HG02973 (cell line): ENCODE measurements at regions not wholly inside any gene's neighbourhood (a gene's known extent, or its start where the extent isn't known, plus 50 kb on each side); places are given as distances from the start of the nearest gene placed in this dataset.
"Not testable (repeated sequence)": the region's sequence is repeated elsewhere in the genome, so short reads cannot be mapped to it uniquely, and the experiment has no call there.

Experiments
- ATAC-seq: cut with Tn5 transposase; IDR thresholded peaks from one replicate; pipeline ENCODE4 v1.9.1; 2021; ENCODE audit warnings: moderate library complexity; ENCODE audit not compliant: unreplicated experiment

DNA sequence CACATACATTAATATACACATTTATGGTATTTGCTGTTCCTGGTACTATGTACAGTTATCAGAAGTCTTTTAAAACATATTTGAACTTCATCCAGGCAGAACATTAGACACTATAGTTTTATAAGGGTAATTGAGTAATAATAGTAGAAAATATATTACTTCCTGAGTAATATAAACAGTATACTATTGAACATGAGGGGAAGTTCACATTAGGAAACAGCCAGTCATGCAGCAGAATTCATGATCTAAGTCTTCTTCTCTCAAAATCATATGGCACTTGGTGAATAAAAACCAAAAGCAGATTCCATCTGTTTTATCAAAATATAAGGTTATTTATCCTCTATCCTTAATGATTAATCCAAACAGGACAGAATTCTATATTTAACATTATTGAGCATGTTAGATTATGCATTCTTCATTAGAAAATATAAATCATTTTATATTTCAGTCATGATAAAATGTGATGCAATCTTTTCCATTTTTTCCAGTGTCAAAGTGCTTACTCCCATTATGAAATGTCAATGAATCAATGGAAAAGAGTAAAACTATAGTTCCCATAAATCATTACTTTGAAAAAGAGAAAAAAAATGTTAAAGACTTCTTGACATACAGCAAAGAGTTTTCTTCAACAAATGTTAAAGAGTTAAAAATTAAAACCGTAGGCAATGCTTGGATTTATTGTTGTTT lies 584.3 kb upstream of the TUSC1 start:
- no peak for ATAC-seq

DNA sequence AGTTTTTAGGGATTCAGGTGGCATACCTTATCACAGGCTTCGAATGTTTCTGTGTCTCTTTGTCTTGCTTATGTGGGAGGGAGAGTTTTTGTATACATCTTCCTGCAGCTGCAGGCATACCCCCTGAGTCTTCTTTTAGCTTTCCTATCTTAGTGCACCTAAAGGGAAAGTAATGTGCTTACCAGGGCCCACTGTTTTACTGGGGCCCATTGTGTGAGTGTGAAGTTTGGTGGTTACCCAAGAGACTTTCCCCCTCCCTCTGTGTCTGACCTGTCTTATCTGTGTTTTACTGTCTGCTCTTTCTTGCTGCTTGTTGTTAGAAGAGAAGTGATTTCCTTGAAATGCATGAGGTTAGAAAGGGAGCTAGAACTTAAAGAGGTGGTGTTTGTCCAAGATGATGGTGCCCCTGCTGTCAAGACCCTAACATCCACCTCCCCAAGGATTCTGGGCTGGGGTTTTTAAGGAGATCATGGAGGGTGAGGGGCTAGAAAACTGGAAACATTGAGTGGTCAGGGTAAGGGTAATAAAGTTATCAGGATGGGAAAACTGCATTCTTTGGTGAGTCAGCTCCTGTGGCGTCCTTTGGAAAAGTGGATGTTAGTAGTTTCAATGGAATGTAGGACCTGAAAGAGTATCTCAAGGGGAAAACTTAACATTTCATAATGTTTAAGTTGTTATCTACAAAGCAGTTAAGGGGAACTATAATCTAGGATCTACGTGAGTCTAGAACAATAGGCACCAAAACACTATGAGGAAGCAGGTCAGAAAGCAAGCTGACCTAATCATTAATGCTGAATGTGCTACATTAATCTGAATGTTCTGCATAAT lies 583.5 kb upstream of the TUSC1 start:
- ATAC-seq = no peak

DNA sequence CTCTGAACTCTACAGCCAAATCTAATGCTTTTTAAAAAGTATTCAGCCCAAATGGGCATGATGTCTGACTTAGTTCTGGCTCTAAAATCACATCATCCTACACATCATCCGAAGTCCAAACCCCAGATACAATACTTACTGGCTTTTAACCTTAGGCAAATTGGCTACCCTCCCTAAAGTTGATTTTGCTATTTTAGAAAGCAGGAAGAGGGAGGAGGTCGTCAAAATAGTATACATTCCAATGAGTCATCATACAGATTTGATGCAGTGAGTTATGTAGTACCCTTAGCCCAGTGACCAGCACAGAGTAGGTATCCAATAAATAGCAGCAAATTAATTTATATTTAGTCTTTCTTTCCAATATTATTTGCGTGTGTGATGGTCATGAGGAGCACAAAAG lies 582.0 kb upstream of the TUSC1 start:
- ATAC-seq = no peak

DNA sequence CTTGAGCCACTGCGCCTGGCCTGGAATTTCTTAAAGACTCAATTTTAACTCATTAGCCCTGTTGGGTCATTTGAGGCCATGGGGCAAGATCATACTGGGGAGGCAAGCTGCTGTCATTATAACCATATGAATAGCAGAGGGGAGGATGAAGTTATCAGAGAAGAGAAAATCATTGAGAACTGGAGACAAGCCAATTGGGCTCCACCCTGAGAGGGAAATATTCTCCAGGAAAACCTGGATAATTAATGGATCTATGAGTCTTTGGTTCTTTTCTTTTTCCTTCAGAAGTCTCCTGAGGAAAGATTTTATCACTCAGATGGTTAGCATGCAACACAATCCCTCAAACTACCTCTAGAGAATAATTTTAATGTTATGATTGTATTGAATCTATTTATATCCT lies 569.6 kb upstream of the TUSC1 start:
- ATAC-seq = no peak

DNA sequence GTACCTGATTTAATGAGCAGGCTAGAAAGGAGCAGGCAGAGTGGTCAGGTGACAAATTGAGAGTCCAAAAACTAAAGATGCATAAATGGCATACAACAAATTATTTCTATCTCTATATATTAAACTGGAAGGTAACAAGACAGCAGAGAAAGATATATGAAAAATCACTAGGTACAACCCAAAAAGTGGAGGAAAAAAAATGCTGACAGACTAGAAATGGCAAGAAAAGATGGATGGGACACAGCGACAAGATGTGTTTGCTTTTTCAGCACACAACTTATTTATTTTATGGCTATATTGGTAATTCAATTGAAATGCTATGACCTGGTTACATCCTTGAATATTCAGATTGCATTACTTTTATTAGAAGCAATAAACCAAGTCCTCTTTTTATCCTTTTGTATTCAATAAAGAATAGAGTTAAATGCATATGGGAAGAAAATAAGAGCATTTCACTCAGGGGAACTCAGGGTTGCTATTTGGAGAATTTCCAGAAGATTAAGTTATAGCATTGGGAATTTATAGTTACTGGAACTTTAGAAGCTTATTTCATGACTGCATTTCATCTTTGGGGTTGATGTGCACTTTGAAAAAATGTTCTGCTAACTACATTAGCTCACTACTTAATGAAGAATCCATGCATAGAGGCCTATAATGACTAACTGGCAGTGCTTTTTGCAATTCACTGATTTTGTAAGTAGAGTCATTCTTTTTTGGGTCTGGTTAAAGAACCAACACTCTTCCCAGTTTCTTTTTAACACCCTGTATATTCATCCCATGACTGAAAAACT lies 566.6 kb upstream of the TUSC1 start:
- ATAC-seq = no peak

DNA sequence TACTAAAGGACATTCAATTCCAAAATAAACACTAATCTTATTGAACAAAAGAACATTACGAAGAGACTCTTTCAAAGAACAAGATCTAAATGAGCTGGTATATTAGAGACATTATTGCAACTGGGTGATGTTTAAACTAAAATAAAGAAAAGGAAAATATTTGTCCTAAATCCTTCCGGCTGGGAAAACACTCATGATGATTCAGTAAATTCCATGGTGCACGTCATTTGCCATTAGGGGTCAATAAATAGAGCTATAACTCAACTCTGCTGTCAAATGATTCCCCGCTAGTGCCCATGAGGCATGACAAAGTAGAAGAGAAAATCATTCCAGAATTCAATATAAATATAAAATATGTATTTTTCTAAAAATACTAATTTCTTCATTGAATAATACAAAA lies 565.5 kb upstream of the TUSC1 start:
- ATAC-seq = no peak

DNA sequence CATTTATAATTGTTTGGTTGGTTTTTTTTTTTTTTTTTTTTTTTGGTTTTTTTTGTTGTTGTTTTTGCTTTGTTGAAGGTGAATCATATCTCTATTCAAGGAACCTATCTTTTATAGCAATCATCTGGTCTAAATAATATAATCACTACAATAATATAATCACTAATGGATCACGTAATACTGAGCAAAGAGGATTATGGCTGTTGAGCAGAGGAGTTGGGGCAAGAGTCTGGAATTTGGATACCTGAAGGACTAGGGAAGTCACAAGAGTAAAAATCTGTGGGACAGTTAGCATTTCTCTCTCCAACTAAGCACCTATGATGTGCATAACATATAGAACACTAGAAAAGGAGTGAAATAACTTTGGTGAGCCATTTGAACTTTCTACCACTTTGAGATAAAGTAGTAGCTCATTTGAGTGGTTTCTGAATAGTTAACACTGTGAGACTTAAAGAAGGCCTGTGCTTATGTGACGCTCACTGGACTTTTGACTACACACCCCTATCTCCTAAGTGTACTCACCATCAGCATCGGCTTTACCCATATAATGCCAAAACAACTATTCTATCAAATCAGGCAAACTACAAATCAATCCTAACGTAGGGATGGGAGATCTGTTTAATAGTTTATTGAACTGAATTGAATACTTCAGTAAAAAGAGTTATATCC lies 564.9 kb upstream of the TUSC1 start:
- no peak for ATAC-seq

DNA sequence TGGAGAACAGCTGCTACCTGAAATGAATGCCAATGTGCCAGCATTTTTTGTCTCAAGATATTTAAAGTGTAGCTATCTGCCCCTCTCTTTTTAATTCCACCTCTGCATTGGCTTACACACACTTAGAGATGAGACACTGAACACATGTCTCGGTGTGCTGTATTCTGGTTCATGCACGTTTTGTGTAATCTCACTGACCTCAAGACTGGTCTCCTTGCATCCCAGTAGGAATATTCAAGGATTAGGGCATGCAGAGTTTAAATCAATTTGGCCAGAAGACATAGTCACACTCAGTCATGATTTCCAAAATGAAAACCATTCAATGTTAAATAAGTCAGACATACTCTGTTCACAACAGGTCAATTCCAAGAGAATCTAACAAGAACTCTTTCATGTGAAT lies 561.8 kb upstream of the TUSC1 start:
- no peak for ATAC-seq

DNA sequence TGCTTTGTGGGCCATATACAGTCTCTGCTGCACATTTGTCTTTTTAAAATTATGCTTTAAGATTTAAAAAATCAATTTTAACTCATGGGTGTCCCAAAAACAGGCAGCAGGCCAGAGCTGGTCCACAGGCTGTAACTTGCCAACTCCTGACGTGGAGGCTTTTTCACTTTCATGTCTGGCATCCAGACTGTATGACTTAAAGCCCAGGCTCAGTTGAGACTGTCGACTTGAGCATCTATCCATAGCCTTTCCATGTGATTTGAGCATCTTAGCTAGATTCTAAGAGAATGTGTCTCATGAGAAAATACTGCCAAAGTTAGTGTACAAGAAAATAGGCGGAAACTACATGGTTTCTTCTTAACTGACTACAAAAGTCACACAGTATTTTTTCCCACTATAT lies 559.0 kb upstream of the TUSC1 start:
- no peak for ATAC-seq

DNA sequence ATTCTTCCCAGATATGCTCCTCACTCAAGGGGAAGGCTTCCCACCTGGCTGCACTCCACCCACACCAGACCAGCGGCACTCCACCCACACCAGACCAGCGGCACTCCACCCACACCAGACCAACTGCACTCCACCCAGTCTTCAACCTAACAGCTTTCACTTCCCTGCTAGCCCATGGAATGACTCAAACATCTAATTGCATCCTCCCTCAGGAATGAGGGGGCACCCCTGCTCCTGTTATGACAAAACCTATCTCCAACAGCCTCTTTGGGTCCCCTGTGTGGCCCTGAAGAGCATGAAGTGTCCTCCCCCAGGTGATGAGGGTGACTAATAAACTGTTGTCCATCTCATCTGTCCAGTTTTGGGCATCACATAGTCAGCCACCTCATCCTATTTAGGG lies 556.6 kb upstream of the TUSC1 start:
- no peak for ATAC-seq

DNA sequence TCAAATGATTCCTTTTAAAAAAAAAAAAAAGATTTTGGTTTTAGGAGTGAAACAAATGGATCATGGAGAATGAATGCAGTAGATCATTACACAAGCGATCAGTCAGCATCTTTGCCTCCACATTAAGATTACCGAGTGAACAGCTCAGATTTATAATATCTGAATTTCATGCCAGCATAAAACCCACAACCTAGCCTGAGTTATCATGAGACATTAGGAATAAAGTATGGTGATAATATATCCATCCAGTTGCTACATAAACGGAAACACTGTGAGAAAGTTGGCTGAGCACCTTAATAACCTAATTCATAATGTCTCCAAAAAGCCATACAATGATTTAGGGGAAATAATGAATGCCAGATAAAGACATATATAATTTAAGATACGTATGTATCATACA lies 553.1 kb upstream of the TUSC1 start:
- ATAC-seq = no peak

DNA sequence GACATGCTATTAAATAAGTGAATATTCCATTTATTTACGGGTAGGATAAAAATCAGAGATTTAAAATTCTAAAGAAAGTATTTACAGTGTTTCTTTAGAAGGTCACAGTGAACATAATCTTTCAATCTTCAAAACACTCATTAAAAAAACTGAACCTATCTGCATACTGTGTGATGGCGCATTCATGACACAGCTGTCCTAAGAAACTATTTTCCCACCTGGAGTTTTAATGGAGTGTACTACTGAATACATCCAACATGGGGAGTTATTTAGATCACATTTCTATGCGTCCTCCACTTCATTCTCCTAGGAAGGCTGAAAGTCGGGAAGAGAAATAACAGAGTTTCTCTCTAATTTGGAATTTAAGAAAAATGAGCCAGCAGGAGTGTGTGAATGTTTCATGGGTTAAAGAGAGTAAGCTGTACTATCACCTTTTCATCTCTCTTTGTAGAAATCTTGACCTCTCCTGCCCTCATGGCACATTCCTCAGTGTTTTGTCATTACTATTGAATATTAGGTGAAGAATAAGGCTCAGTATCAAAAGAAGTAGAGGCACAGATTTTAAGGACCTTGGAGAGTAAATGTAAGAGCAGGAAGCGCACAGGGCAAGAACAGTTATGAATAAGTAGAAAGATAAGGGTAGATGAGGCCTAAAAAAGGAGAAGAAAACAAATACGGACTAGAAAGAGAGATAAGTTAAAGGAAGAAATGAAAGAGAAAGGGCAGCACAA lies 551.2 kb upstream of the TUSC1 start:
- ATAC-seq = no peak

DNA sequence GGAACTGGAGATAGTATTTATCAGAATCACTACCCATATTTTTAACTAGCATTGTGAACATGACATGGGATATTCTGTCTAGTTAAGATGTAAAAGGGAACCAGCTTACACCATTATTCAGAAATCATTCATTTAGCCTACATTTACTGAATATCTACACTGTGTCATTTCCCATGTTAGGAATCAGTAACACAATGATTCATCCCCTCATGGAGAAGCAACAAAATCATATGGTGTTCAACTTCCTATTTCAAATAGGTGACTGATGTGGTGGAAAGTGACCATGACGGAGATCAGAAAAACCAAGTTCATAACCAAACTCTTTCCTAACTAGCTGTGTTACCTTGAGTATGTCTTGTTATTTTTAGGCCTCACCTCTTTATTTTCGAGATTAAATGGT lies 550.0 kb upstream of the TUSC1 start:
- ATAC-seq = no peak

DNA sequence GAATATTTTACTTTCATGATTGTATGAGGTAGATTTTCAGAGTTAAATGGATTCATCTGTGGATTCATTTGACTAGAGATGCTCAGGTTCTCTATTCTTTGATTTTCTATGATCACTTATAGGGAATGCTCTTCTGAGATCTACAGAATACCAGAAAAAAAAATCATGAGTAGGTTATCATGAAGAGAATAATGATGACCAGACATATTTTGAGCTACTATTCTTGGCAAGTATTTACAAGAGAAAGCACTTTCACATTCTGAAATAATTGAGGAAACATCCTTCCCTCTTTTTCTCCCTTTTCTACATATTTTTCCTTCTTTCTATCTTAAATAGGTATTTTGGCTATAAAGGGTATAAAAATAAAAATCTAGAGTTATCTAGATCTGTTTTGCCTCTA lies 543.0 kb upstream of the TUSC1 start:
- no peak for ATAC-seq

DNA sequence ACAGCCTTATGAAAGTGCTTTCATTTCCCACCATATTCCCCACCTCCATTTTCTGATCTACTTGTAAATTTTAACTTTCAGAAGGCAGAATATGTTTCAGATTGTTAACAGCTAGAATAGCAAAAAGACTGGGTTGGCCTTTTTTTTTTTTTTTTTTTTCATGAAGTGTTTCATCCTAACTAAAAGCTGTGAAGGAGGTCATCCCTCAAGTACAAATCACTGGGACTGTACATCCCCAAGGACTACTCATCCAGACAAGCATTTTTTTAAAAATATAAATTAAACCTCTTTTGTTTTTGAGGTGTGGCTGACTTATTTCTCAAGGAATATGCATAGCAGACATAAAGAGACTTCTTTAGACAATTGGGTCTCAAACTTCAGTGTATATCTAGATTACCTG lies 542.1 kb upstream of the TUSC1 start:
- no peak for ATAC-seq

DNA sequence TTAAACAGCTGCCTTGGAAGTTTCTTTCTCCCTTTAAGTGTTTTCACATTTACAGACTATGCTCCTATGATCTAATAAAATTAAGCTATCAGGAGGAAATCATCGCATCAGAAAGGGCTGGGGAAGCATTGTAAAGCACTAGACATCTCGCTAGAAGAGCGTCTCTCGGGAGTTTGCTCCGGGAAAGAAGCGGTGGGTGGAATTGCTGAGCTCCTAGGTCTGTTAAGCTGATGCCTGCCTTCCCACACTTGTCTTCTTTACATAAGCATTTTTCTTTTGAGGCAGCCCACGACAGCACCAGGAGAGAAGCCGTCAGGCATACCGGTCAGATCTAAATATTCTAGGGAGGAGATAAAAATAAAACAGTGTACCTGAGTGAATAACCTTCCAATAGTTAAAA lies 541.7 kb upstream of the TUSC1 start:
- no peak for ATAC-seq

DNA sequence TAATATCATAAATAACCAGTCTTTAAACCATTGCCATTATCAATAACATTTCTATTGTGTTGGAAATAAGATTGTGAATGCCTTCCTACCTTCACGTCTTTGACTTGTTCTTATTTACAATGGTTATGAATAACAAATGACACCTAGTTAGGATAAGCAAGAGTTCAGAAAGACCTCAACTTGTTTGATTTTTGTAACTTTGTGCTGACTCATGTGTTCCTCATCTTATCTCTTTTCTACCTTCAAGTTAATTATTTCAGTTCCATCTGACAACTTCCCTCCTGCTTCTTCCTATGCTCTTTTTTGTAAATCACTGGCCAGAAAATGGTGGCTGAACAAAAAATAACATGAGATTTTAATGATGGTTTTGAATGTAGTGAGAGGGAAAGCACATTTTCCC lies 538.5 kb upstream of the TUSC1 start:
- ATAC-seq = no peak

DNA sequence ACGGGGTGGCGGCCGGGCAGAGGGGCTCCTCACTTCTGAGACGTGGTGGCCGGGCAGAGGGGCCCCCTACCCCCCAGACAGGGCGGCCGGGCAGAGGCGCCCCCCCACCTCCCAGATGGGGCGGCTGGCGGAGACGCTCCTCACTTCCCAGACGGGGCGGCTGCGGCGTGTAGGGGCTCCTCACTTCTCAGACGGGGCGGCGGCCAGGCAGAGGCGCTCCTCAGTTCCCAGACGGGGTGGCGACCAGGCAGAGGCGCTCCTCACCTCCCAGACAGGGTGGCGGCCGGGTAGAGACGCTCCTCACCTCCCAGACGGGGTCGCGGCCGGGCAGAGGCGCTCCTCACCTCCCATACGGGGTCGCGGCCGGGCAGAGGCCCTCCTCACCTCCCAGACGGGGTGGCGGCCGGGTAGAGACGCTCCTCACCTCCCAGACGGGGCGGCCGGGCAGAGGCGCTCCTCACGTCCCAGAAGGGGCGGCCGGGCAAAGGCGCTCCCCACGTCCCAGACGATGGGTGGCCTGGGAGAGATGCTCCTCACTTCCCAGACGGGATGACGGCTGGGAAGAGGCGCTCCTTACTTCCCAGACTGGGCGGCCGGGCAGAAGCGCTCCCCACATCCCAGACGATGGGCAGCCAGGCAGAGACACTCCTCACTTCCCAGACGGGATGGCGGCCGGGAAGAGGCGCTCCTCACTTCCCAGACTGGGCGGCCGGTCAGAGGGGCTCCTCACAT lies 536.6 kb upstream of the TUSC1 start:
- ATAC-seq = not testable (repeated sequence)

DNA sequence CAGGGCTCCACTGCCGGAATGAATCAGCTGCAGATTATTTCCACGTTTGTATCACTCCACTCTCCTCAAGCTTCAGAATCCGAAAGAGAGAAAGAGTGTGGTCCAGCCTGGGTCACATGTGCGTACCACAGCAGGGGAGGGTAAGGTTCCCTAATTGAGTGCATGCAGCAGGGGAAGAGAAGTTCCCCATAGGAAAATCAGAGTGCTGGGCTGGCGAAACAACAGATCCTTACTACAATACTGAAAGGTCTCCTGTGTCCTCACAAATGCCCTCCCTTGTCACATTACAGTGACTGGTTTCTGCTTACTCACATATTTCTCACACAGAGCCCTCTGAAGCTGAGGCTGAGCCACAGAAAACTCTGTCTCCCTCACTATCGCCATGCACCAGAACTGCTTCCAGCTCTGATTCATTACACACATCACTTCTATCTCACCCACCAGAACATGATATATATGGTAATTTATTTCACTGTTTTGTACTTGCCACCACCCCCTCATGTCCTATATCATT lies 532.2 kb upstream of the TUSC1 start:
- no peak for ATAC-seq

DNA sequence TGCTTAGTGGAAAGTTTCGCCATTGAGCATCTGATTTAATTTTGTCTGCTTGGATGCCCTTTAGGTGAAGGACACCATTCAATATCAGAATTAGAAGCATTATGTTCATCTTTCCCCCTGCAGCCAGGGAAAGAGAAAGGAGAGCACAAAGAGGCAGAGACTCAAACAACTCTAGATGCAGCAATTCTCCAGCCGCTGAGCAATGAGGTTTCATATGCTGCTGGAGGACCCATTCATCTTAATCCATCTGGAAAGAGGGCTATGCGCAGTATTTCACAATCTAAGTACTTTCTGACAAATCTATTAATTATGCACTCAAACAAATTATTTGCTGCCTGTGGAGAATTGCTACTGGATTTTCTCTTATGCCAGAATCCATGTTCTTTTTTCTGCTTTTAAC lies 527.0 kb upstream of the TUSC1 start:
- ATAC-seq = no peak
